HepG2 (cell line): ENCODE measurements at regions not wholly inside any gene's neighbourhood (a gene's known extent, or its start where the extent isn't known, plus 50 kb on each side); places are given as distances from the start of the nearest gene placed in this dataset.

Source experiments
- ATAC-seq: fragments of 200-7000 bp; cut with Tn5 transposase; 3 replicates; pipeline ENCODE4 v1.9.1; 2020; ENCODE audit warnings: mild to moderate bottlenecking, moderate library complexity
- BruUV-seq: library from RNA; stranded (reverse); fragments of 400-500 nt; replicated peaks from 2 replicates; lab custom pipeline; 2021; lab: Mats Ljungman, UMichigan
- CTCF ChIA-PET: fragments of 300-600 bp; formaldehyde crosslinking; extraction: SDS; loops from one replicate; lab custom pipeline; 2021; ENCODE audit warnings: low total read pairs, inconsistent platforms, low intra/inter-chr PET ratio; lab: Yijun Ruan, JAX
- POLR2A ChIA-PET: fragments of 350-600 bp; sonication (Branson Sonifier 250); formaldehyde crosslinking; loops from one replicate; lab custom pipeline; 2020; ENCODE audit warnings: antibody characterized with exemption, inconsistent platforms; lab: Yijun Ruan, JAX
- DNase-seq: peaks from one replicate; pipeline ENCODE4 v3.0.0-alpha.2; 2015; ENCODE audit warnings: low spot score
- FAIRE-seq: peaks from 3 replicates; lab custom pipeline; 2011; peaks lifted over from hg19 to GRCh38; lab: Jason Lieb, UNC
- H2AFZ ChIP-seq: one replicate; pipeline ENCODE4 v1.6.1; 2011; ENCODE audit warnings: low read length, inconsistent platforms
- H3K27ac ChIP-seq: fragments of 300-600 bp; 3 replicates; pipeline ENCODE4 v1.8.0; 2011; ENCODE audit warnings: mixed run types, mild to moderate bottlenecking, mixed read lengths, low read length, inconsistent platforms; ENCODE audit not compliant: insufficient read depth; ENCODE audit errors: extremely low read length
- H3K27me3 ChIP-seq, 2 experiments: fragments of 200-600 bp in 1 of 2; 2 replicates in 1 of 2; 3 replicates in 1 of 2; pipeline versions ENCODE4 v1.6.0 to v1.8.0; 2011; ENCODE audit warnings: low read length in 2 of 2, mild to moderate bottlenecking in 2 of 2, moderate library complexity in 2 of 2, inconsistent platforms in 1 of 2; ENCODE audit not compliant: insufficient read depth in 2 of 2, control insufficient read depth in 1 of 2
- H3K36me3 ChIP-seq, 2 experiments: fragments of 200-600 bp in 1 of 2; replicated peaks in 1 of 2; 2 replicates in 1 of 2; 3 replicates in 1 of 2; pipeline versions ENCODE4 v1.5.1 to v1.8.0; 2011; ENCODE audit warnings: low read length in 2 of 2, inconsistent platforms in 1 of 2; ENCODE audit not compliant: insufficient read depth in 2 of 2, control insufficient read depth in 1 of 2
- H3K4me1 ChIP-seq: 2 replicates; pipeline ENCODE4 v1.5.1; 2012; ENCODE audit warnings: low read length, inconsistent platforms; ENCODE audit not compliant: insufficient read depth
- H3K4me2 ChIP-seq: 2 replicates; pipeline ENCODE4 v1.6.0; 2011; ENCODE audit warnings: low read depth, low read length, inconsistent platforms
- H3K4me3 ChIP-seq, 3 experiments: fragments of 200-600 bp in 1 of 3; sonication (generic), shearing (Covaris generic) in 1 of 3; replicated peaks in 1 of 3; 2 replicates each; pipeline ENCODE4 v1.5.1; 2011 to 2016; ENCODE audit warnings: low read length in 3 of 3, inconsistent platforms in 2 of 3, low read depth in 2 of 3, mild to moderate bottlenecking in 2 of 3, control low read depth in 1 of 3, mixed read lengths in 1 of 3; ENCODE audit not compliant: insufficient read depth in 1 of 3
- H3K79me2 ChIP-seq: one replicate; pipeline ENCODE4 v1.6.1; 2011; ENCODE audit warnings: low read length, inconsistent platforms; ENCODE audit not compliant: insufficient read depth
- H3K9ac ChIP-seq: 2 replicates; pipeline ENCODE4 v1.6.0; 2011; ENCODE audit warnings: mild to moderate bottlenecking, low read depth, low read length, inconsistent platforms; ENCODE audit not compliant: insufficient read depth
- H3K9me3 ChIP-seq: 2 replicates; pipeline ENCODE4 v1.5.1; 2012; ENCODE audit warnings: mild to moderate bottlenecking, low read length
- H4K20me1 ChIP-seq: 2 replicates; pipeline ENCODE4 v1.6.0; 2011; ENCODE audit warnings: inconsistent platforms, mild to moderate bottlenecking, low read length, moderate library complexity; ENCODE audit not compliant: insufficient read depth
- GLI4 ChIP-seq: sonication (generic); formaldehyde crosslinking; IDR thresholded peaks from 2 replicates; pipeline ENCODE4 v1.5.1; 2020; ENCODE audit warnings: missing genetic modification reagents, mild to moderate bottlenecking, moderate library complexity, borderline replicate concordance
- NFATC3 ChIP-seq: sonication (generic); formaldehyde crosslinking; IDR thresholded peaks from 2 replicates; pipeline ENCODE4 v1.5.1; 2020; ENCODE audit warnings: mild to moderate bottlenecking, missing genetic modification reagents
- NFE2L2 ChIP-seq: fragments of 150-350 bp; IDR thresholded peaks from 2 replicates; pipeline ENCODE4 v1.6.1; 2014; ENCODE audit warnings: low read length
- PBX3 ChIP-seq: sonication (generic); formaldehyde crosslinking; IDR thresholded peaks from 2 replicates; pipeline ENCODE4 v1.8.1; 2023; ENCODE audit warnings: missing genetic modification reagents, inconsistent platforms, borderline replicate concordance
- RNF219 ChIP-seq: sonication (generic); formaldehyde crosslinking; IDR thresholded peaks from 2 replicates; pipeline ENCODE4 v1.5.0; 2020; ENCODE audit warnings: mild to moderate bottlenecking, missing genetic modification reagents
- USF2 ChIP-seq, 2 experiments: sonication (generic) in 1 of 2; formaldehyde crosslinking in 1 of 2; IDR thresholded peaks; 2 replicates each; pipeline versions ENCODE4 v1.5.1 to v1.6.1; 2011 to 2020; ENCODE audit warnings: borderline replicate concordance in 1 of 2, low read depth in 1 of 2, low read length in 1 of 2, mild to moderate bottlenecking in 1 of 2, missing genetic modification reagents in 1 of 2, moderate library complexity in 1 of 2
- ZBTB20 ChIP-seq: sonication (generic); formaldehyde crosslinking; IDR thresholded peaks from 2 replicates; pipeline ENCODE4 v1.8.1; 2023; ENCODE audit warnings: missing genetic modification reagents, low read depth, mild to moderate bottlenecking, borderline replicate concordance
- ZFAT ChIP-seq: sonication (generic); formaldehyde crosslinking; conservative IDR thresholded peaks from 2 replicates; pipeline ENCODE4 v1.8.1; 2023; ENCODE audit warnings: missing genetic modification reagents, inconsistent platforms
- ZNF451 ChIP-seq: sonication (generic); formaldehyde crosslinking; IDR thresholded peaks from 2 replicates; pipeline ENCODE4 v1.5.0; 2020; ENCODE audit warnings: mild to moderate bottlenecking, missing genetic modification reagents
- WGBS: methylation state at CpG from one replicate; pipeline ENCODE4 v1.1.6; 2017; ENCODE audit warnings: low lambda C conversion rate; 5-methylcytosine and 5-hydroxymethylcytosine counted together
- in situ Hi-C: cut with HindIII; loops from 2 replicates; pipeline ENCODE4 v1.10.0; 2017; ENCODE audit warnings: low pct_unique_long_range_greater_than_20kb; ENCODE audit not compliant: extremely low pct_ligation_motif_present
- intact Hi-C: fragments of 100-400 bp; cut with micrococcal nuclease; formaldehyde crosslinking; loops from one replicate; pipeline ENCODE4 v1.10.0; 2022; ENCODE audit not compliant: unreplicated experiment
- TF ChIP-seq, protein P1 (sequence below): sonication (generic); formaldehyde crosslinking; IDR thresholded peaks from 2 replicates; pipeline ENCODE4; 2020; ENCODE audit warnings: missing genetic modification reagents, mild to moderate bottlenecking, borderline replicate concordance

- Histone ChIP-seq H3K36me3 (no peaks in the 10 kb centered on the region), H3K79me2 (no peaks in the 10 kb centered on the region), H3K27me3 (no peaks in the 10 kb centered on the region; a peak in 1 of 5 replicates), H3K4me2 (no peak overlapping the region), H3K4me3 (no peak overlapping the region), H2AFZ (no peak overlapping the region), H4K20me1 (no peaks in the 10 kb centered on the region), H3K4me1 (peaks cover 15% of the 10 kb centered on the region), H3K9ac (no peak overlapping the region), H3K27ac (no peak overlapping the region), H3K9me3 (no peaks in the 10 kb centered on the region)
- no peak for ATAC-seq
- intact Hi-C loops, result no loop called here
- no peak for FAIRE-seq
- TF ChIP-seq RNF219 (CRISPR knock-in tag) (no peak), PBX3 (CRISPR knock-in tag) (no peak), USF2 (IDR thresholded peaks at IDR 0.05; ENCODE audit: low read depth, low read length) (no peak), USF2 (CRISPR knock-in tag; IDR thresholded peaks at IDR 0.05; ENCODE audit: borderline replicate concordance) (no peak), NFE2L2 (no peak), NFATC3 (CRISPR knock-in tag) (no peak), GLI4 (CRISPR knock-in tag) (no peak), ZBTB20 (CRISPR knock-in tag) (no peak), ZFAT (CRISPR knock-in tag) (no peak), ZNF451 (CRISPR knock-in tag) (no peak)
- TF ChIP-seq, protein P1, sequence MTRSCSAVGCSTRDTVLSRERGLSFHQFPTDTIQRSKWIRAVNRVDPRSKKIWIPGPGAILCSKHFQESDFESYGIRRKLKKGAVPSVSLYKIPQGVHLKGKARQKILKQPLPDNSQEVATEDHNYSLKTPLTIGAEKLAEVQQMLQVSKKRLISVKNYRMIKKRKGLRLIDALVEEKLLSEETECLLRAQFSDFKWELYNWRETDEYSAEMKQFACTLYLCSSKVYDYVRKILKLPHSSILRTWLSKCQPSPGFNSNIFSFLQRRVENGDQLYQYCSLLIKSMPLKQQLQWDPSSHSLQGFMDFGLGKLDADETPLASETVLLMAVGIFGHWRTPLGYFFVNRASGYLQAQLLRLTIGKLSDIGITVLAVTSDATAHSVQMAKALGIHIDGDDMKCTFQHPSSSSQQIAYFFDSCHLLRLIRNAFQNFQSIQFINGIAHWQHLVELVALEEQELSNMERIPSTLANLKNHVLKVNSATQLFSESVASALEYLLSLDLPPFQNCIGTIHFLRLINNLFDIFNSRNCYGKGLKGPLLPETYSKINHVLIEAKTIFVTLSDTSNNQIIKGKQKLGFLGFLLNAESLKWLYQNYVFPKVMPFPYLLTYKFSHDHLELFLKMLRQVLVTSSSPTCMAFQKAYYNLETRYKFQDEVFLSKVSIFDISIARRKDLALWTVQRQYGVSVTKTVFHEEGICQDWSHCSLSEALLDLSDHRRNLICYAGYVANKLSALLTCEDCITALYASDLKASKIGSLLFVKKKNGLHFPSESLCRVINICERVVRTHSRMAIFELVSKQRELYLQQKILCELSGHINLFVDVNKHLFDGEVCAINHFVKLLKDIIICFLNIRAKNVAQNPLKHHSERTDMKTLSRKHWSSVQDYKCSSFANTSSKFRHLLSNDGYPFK (CRISPR knock-in tag), result no peak
- in situ Hi-C loops, result no loop called here
- ChIA-PET CTCF (no interaction called here), POLR2A (no interaction called here)
- DNase-seq, result no peak
- 96% methylated on average over 2 of the region's 2 CpGs for WGBS
- no TSS peak for BruUV-seq
Observed at GRCh38 chr9:71592400-71592799, 175.9 kb downstream of the CEMIP2 start.
